GM10266 (cell line): ENCODE measurements at regions not wholly inside any gene's neighbourhood (a gene's known extent, or its start where the extent isn't known, plus 50 kb on each side); places are given as distances from the start of the nearest gene placed in this dataset.

Source experiments
- DNase-seq: peaks from one replicate; pipeline ENCODE4 v3.0.0; 2012; ENCODE audit errors: extremely low spot score
- TF ChIP-seq, protein P1 (sequence below): IDR thresholded peaks from 2 replicates; pipeline ENCODE4 v1.5.1; 2012; ENCODE audit warnings: mild to moderate bottlenecking, low read depth; ENCODE audit not compliant: control insufficient read depth, insufficient read depth; ENCODE audit errors: missing control alignments

DNA sequence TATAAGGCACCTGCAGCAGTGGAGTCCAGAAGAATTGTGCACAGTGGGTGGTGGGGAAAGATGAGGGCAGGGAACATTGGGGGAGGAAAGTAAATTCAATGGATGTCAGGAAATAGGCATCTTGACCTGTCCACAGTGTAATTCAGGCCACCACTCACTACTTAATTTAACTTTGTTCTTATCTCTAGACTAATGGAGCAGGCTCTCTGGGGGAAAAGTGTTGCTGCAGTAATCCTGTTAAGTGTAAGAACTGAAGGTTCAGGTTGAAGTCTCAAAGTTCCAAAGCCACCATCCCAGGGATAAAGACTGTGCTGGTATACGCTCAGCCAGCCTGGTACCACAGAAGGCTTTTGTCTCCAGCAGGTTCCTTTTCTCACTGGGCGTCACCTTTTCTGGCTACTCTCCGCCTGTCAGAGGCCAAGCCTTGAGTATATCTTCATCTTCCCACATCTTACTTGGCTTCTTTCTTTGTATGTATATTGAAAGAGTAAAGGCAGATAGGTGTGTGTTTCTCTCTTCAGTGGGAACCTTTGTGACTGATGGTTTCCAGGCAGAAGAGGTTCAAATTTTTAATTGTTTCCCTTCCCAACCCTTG, 150.9 kb upstream of the DMRT1 start:
- TF ChIP-seq, protein P1, sequence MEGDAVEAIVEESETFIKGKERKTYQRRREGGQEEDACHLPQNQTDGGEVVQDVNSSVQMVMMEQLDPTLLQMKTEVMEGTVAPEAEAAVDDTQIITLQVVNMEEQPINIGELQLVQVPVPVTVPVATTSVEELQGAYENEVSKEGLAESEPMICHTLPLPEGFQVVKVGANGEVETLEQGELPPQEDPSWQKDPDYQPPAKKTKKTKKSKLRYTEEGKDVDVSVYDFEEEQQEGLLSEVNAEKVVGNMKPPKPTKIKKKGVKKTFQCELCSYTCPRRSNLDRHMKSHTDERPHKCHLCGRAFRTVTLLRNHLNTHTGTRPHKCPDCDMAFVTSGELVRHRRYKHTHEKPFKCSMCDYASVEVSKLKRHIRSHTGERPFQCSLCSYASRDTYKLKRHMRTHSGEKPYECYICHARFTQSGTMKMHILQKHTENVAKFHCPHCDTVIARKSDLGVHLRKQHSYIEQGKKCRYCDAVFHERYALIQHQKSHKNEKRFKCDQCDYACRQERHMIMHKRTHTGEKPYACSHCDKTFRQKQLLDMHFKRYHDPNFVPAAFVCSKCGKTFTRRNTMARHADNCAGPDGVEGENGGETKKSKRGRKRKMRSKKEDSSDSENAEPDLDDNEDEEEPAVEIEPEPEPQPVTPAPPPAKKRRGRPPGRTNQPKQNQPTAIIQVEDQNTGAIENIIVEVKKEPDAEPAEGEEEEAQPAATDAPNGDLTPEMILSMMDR, result no peak
- no peak for DNase-seq

DNA sequence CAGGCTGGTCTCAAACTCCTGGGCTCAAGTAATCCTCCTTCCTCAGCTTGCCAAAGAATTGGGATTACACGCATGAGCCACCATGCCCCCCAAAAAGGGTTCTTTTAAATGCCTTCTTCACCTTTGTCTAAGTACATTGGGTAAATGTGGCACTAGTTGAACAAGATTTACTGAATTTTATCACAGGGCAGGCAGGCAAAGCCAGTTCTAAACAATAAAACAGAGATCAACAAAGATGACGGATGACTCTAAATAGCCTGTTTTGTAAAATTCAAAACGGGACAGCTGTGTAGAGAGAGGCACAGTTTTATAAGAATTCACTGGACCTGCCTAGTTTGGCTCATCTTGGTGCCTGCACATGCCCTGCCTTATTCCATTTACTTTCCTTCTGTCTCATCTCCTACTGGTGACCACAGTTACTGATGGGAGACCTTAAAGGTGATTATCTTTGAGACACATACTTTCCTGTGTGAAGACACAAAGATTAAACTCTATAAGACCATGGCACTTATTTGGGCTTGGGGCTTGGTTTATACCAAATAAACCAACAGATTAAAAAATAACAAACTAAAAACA, 149.6 kb upstream of the DMRT1 start:
- TF ChIP-seq, protein P1, result no peak

DNA sequence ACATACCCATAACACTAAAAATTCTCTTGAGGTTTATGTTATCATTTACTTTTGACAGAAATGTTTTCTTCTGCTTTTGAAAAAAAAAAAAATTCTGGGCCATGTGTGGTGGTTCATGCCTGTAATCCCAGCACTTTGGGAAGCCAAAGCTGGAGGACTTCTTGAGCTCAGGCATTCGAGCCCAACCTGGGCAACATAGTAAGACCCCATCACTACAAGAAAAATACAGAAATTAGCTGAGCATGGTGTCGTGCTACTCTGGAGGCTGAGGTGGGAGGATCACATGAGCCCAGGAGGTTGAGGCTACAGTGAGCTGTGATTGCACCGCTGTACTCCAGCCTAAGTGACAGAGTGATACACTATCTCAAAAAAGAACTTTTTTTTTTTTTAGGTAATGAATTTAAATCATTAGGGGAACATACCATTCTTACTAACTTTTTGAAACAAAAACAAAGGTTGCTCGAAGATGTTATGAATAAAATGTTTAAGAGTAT, 148.8 kb upstream of the DMRT1 start:
- no peak for DNase-seq

More for the DNA sequence above, 149.6 kb upstream of the DMRT1 start:
- no peak for DNase-seq

GRCh38 chr9:693201-694091, 148.1 kb upstream of the DMRT1 start:
- DNase-seq, result no peak
- TF ChIP-seq, protein P1, result no peak

More for the DNA sequence above, 148.8 kb upstream of the DMRT1 start:
- TF ChIP-seq, protein P1, result no peak

DNA sequence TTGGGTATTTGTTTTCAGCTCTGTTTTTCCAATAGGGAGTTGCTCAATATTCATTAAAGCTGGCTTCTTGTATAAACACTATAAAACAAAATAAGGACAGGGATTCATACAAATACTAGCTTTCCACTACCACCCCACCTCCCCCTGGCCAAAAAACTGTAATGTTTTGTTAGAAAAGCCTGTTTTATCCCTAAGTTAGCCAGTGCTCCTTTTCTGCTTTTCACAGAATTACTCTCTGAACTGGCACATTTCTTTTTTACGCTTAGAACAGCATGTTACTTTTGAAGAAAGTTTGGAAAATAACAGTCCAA, 147.4 kb upstream of the DMRT1 start:
- DNase-seq, result no peak
- TF ChIP-seq, protein P1, result no peak

GRCh38 chr9:694403-695154, 146.9 kb upstream of the DMRT1 start:
- DNase-seq, result no peak
- TF ChIP-seq, protein P1, result no peak

DNA sequence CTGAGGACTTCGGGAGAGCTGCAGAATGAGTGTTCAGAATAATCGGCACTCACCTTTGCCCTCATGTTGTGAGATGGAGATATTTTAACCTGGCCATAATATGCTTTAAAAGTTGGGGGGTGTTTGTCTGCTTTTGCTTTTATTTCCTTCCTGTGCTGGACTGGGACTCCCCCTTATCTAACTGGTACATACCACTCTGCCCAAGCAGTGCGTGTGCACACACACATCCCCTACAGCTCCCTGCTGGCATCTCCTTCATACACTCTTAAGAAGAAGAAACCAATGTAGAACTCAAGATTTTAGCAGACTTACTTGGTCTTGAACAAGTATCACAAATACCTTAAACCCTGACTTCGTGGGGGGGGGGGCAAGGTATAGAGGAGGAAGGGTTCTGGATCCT, 146.2 kb upstream of the DMRT1 start:
- TF ChIP-seq, protein P1, result no peak
- DNase-seq, result no peak
